Lower lobe of right lung (tissue), 2 donors: ENCODE measurements at regions not wholly inside any gene's neighbourhood (a gene's known extent, or its start where the extent isn't known, plus 50 kb on each side); places are given as distances from the start of the nearest gene placed in this dataset.

ENCODE experiments used
- ATAC-seq, 2 donors: fragments of 200-7000 bp; cut with Tn5 transposase; one replicate each; pipeline ENCODE4 v1.9.1; 2020 to 2022; ENCODE audit warnings: mild to moderate bottlenecking in 2 of 2, moderate library complexity in 2 of 2
- DNase-seq: peaks from one replicate; pipeline ENCODE4 v3.0.0-alpha.2; 2020
- H3K27ac ChIP-seq: fragments of 200-600 bp; one replicate; pipeline ENCODE4 v1.8.0; 2022
- H3K27me3 ChIP-seq: fragments of 200-600 bp; one replicate; pipeline ENCODE4 v1.8.0; 2022; ENCODE audit warnings: low read depth
- H3K36me3 ChIP-seq: fragments of 200-600 bp; one replicate; pipeline ENCODE4 v1.8.0; 2022; ENCODE audit warnings: mild to moderate bottlenecking
- H3K4me1 ChIP-seq: fragments of 200-600 bp; one replicate; pipeline ENCODE4 v1.8.0; 2022
- H3K4me3 ChIP-seq: fragments of 200-600 bp; one replicate; pipeline ENCODE4 v1.8.0; 2022; ENCODE audit warnings: mild to moderate bottlenecking
- H3K9me3 ChIP-seq: fragments of 200-600 bp; one replicate; pipeline ENCODE4 v1.8.0; 2022
- intact Hi-C: fragments of 100-400 bp; cut with DNase I; formaldehyde crosslinking; loops from one replicate; pipeline ENCODE4 v1.11.0; 2022
- TF ChIP-seq, protein P1 (sequence below): fragments of 200-600 bp; IDR thresholded peaks from one replicate; pipeline ENCODE4 v1.8.0; 2022; ENCODE audit warnings: antibody characterized with exemption, mild to moderate bottlenecking
- donor health status: DM: no; HTN: yes; CAD: no; lungs with severe emphysema.

DNA sequence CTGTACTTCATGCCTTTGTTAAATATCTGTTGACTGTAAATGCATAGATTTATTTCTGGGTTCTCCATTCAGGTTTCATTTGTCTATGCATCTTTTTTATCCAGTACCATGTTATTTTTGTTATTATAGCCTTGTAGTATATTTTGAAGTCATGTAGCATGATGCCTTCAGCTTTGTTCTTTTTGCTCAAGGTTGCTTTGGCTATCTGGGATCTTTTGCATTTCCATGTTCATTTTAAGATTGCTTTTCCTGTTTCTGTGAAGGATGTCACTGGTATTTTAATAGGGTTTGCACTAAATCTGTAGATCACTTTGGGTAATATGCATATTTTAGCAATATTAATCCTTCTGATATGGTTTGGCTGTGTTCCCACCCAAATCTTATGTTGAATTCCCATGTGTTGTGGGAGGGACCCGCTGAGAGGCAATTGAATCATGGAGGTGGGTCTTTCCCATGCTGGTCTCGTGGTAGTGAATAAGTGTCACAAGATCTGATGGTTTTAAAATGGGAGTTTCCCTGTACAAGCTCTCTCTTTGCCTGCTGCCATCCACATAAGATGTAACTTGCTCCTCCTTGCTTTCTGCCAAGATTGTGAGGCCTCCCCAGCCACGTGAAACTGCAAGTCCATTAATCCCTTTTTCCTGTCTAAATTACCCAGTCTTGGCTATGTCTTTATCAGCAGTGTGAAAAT is 302.8 kb upstream of the SEMA3C start:
- Histone ChIP-seq H3K4me1 (no peaks in the 10 kb centered on the region), H3K4me3 (no peak overlapping the region), H3K27me3 (no peaks in the 10 kb centered on the region), H3K9me3 (no peaks in the 10 kb centered on the region), H3K36me3 (no peaks in the 10 kb centered on the region), H3K27ac (no peak overlapping the region)
- TF ChIP-seq, protein P1, sequence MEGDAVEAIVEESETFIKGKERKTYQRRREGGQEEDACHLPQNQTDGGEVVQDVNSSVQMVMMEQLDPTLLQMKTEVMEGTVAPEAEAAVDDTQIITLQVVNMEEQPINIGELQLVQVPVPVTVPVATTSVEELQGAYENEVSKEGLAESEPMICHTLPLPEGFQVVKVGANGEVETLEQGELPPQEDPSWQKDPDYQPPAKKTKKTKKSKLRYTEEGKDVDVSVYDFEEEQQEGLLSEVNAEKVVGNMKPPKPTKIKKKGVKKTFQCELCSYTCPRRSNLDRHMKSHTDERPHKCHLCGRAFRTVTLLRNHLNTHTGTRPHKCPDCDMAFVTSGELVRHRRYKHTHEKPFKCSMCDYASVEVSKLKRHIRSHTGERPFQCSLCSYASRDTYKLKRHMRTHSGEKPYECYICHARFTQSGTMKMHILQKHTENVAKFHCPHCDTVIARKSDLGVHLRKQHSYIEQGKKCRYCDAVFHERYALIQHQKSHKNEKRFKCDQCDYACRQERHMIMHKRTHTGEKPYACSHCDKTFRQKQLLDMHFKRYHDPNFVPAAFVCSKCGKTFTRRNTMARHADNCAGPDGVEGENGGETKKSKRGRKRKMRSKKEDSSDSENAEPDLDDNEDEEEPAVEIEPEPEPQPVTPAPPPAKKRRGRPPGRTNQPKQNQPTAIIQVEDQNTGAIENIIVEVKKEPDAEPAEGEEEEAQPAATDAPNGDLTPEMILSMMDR: no peak
- ATAC-seq (no peak), DNase-seq (no peak)
- intact Hi-C loops: no loop called here

GRCh38 chr7:81218480-81219106 is 299.7 kb upstream of the SEMA3C start:
- Histone ChIP-seq H3K9me3 (no peaks in the 10 kb centered on the region), H3K4me3 (no peak overlapping the region), H3K36me3 (no peaks in the 10 kb centered on the region), H3K4me1 (no peaks in the 10 kb centered on the region), H3K27me3 (no peaks in the 10 kb centered on the region), H3K27ac (no peak overlapping the region)
- ATAC-seq (no peak), DNase-seq (no peak)
- TF ChIP-seq, protein P1: no peak
- intact Hi-C loops: no loop called here

GRCh38 chr7:81213394-81213793 is 294.5 kb upstream of the SEMA3C start:
- no peaks in the 10 kb centered on the region for H3K36me3 ChIP-seq
- H3K27ac ChIP-seq: no peak overlapping the region
- H3K9me3 ChIP-seq: no peaks in the 10 kb centered on the region
- H3K4me1 ChIP-seq: no peaks in the 10 kb centered on the region
- no peaks in the 10 kb centered on the region for H3K27me3 ChIP-seq
- DNase-seq (no peak), ATAC-seq (no peak)
- H3K4me3 ChIP-seq: no peak overlapping the region
- intact Hi-C loops: no loop called here
- TF ChIP-seq, protein P1: no peak

- intact Hi-C loops: no loop called here
- H3K27me3 ChIP-seq: no peaks in the 10 kb centered on the region
- DNase-seq (no peak), ATAC-seq (no peak)
- H3K36me3 ChIP-seq: no peaks in the 10 kb centered on the region
- TF ChIP-seq, protein P1: no peak
- no peak overlapping the region for H3K4me3 ChIP-seq
- no peak overlapping the region for H3K27ac ChIP-seq
- no peaks in the 10 kb centered on the region for H3K9me3 ChIP-seq
- H3K4me1 ChIP-seq: no peaks in the 10 kb centered on the region
Measured at GRCh38 chr7:81211934-81212320, 293.1 kb upstream of the SEMA3C start.

DNA sequence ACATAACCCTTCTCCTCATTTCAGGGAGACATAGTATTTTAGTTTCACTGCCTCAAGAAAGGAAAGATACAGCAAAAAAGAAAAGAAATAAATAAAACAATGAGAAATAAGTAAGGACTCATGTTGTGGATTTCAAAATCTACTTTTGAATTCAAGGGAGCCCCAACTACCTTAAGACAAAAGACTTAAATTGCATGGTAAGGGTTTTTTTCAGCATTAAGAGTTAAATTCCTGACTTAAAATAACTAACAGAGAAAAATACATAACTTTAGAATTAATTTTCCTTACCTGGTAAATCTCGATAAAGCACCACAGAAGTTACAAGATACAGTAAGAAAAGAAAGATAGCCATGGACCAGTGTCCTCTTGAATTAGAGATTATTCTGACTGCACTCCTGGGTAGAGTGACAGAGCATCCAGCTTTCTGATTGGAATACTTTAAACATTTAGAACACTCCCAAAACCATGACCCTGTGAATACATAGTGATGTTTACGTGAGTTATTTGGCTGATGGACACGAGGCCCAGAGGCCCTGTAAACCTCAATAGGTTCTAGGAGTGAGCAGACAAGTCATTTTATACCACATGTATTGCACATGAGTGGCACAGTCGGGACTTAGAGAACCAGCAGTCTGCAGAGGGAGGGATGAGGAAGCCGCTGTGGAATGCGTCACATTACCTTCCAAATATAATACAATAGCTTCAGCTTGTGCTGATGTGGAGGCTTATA is 292.5 kb upstream of the SEMA3C start:
- Histone ChIP-seq H3K4me1 (no peaks in the 10 kb centered on the region), H3K27me3 (no peaks in the 10 kb centered on the region), H3K27ac (no peak overlapping the region), H3K36me3 (no peaks in the 10 kb centered on the region), H3K9me3 (no peaks in the 10 kb centered on the region), H3K4me3 (no peak overlapping the region)
- TF ChIP-seq, protein P1: no peak
- intact Hi-C loops: no loop called here
- ATAC-seq (no peak), DNase-seq (no peak)
